HCT116 (cell line): ENCODE measurements at regions not wholly inside any gene's neighbourhood (a gene's known extent, or its start where the extent isn't known, plus 50 kb on each side); places are given as distances from the start of the nearest gene placed in this dataset.

Experiments used
- ATAC-seq: fragments of 200-7000 bp; cut with Tn5 transposase; 2 replicates; pipeline ENCODE4 v1.9.1; 2020; ENCODE audit warnings: mild to moderate bottlenecking, moderate library complexity
- BruUV-seq: library from RNA; stranded (reverse); fragments of 400-500 nt; replicated peaks from 2 replicates; lab custom pipeline; 2021; lab: Mats Ljungman, UMichigan
- CTCF ChIA-PET: fragments of 300-600 bp; sonication (Branson Sonifier 250); formaldehyde crosslinking; loops from one replicate; lab custom pipeline; 2021; ENCODE audit warnings: antibody characterized with exemption; lab: Charles Lee
- POLR2A ChIA-PET: fragments of 300-600, 350-600 bp; sonication (Branson Sonifier 250); formaldehyde crosslinking; loops from one replicate; lab custom pipeline; 2021; ENCODE audit warnings: antibody characterized with exemption; lab: Charles Lee
- RAD21 ChIA-PET, 2 experiments: fragments of 300-600 bp; sonication (Branson Sonifier 250); formaldehyde crosslinking; loops; one replicate each; lab custom pipeline; 2023; ENCODE audit warnings: low total read pairs in 2 of 2; ENCODE audit not compliant: uncharacterized antibody in 2 of 2, unreplicated experiment in 2 of 2, low non-redundant PET in 1 of 2; lab: Charles Lee
- DNase-seq: peaks from one replicate; pipeline ENCODE4 v3.0.0-alpha.2; 2010; ENCODE audit warnings: low read depth, low spot score
- H2AFZ ChIP-seq: fragments of 200-600 bp; shearing (Covaris generic), sonication (generic); 2 replicates; pipeline ENCODE4 v1.6.1; 2017; ENCODE audit warnings: low read depth, mixed run types, mixed read lengths, antibody characterized with exemption, low read length; ENCODE audit not compliant: poor library complexity, severe bottlenecking
- H3K27ac ChIP-seq: 2 replicates; pipeline ENCODE4 v1.5.1; 2012; ENCODE audit warnings: low read depth, low read length
- H3K27me3 ChIP-seq: fragments of 200-600 bp; sonication (generic); 2 replicates; pipeline ENCODE4 v1.6.1; 2016; ENCODE audit warnings: mixed run types, low read length, mixed read lengths; ENCODE audit not compliant: insufficient read depth
- H3K36me3 ChIP-seq, 2 experiments: fragments of 200-500 bp in 1 of 2; fragments of 200-600 bp in 1 of 2; sonication (Bioruptor generic) in 1 of 2; sonication (generic) in 1 of 2; 2 replicates each; pipeline versions ENCODE4 v1.5.1 to v1.6.1; 2014 to 2016; ENCODE audit warnings: low read length in 2 of 2, inconsistent platforms in 1 of 2, mixed read lengths in 1 of 2, mixed run types in 1 of 2; ENCODE audit not compliant: insufficient read depth in 2 of 2, control insufficient read depth in 1 of 2
- H3K4me1 ChIP-seq, 2 experiments: fragments of 200-600 bp in 1 of 2; sonication (generic) in 1 of 2; 2 replicates each; pipeline versions ENCODE4 v1.5.1 to v1.6.1; 2012 to 2017; ENCODE audit warnings: low read length in 2 of 2, inconsistent platforms in 1 of 2, mild to moderate bottlenecking in 1 of 2, mixed read lengths in 1 of 2, mixed run types in 1 of 2, moderate library complexity in 1 of 2; ENCODE audit not compliant: insufficient read depth in 2 of 2, control insufficient read depth in 1 of 2
- H3K4me2 ChIP-seq: fragments of 200-600 bp; sonication (generic); 2 replicates; pipeline ENCODE4 v1.6.1; 2017; ENCODE audit warnings: mixed run types, low read length, mixed read lengths
- H3K4me3 ChIP-seq, 2 experiments: fragments of 200-600 bp in 1 of 2; sonication (generic) in 1 of 2; replicated peaks in 1 of 2; 2 replicates each; pipeline ENCODE4 v1.5.1; 2011 to 2016; ENCODE audit warnings: low read length in 2 of 2, control low read depth in 1 of 2, low read depth in 1 of 2, mild to moderate bottlenecking in 1 of 2, mixed read lengths in 1 of 2, mixed run types in 1 of 2
- H3K79me2 ChIP-seq: fragments of 200-600 bp; sonication (generic); 2 replicates; pipeline ENCODE4 v1.6.1; 2017; ENCODE audit warnings: mild to moderate bottlenecking, mixed run types, low read length, moderate library complexity, mixed read lengths; ENCODE audit not compliant: insufficient read depth
- H3K9ac ChIP-seq: fragments of 200-600 bp; sonication (generic); 2 replicates; pipeline ENCODE4 v1.6.1; 2016; ENCODE audit warnings: low read length, mixed read lengths
- H3K9me2 ChIP-seq: fragments of 200-600 bp; sonication (generic), shearing (Covaris generic); 2 replicates; pipeline ENCODE4 v1.6.1; 2017; ENCODE audit warnings: mixed run types, mild to moderate bottlenecking, moderate library complexity; ENCODE audit not compliant: insufficient read depth
- H3K9me3 ChIP-seq, 2 experiments: fragments of 200-500 bp in 1 of 2; fragments of 200-600 bp in 1 of 2; sonication (Bioruptor generic) in 1 of 2; sonication (generic) in 1 of 2; 2 replicates each; pipeline ENCODE4 v1.6.1; 2014 to 2017; ENCODE audit warnings: low read length in 2 of 2, mixed read lengths in 2 of 2, inconsistent platforms in 1 of 2, low read depth in 1 of 2, mild to moderate bottlenecking in 1 of 2, mixed run types in 1 of 2, moderate library complexity in 1 of 2; ENCODE audit not compliant: control insufficient read depth in 1 of 2, insufficient read depth in 1 of 2
- H4K20me1 ChIP-seq: fragments of 200-600 bp; sonication (generic), shearing (Covaris generic); 2 replicates; pipeline ENCODE4 v1.6.1; 2017; ENCODE audit warnings: mixed run types, mild to moderate bottlenecking, moderate library complexity; ENCODE audit not compliant: insufficient read depth
- ATF3 ChIP-seq: IDR thresholded peaks from 2 replicates; pipeline ENCODE4 v1.6.1; 2012
- CBX3 ChIP-seq: IDR thresholded peaks from 2 replicates; pipeline ENCODE4 v1.6.1; 2012; ENCODE audit warnings: low read depth
- CTCF ChIP-seq, 3 experiments: fragments of 200-600 bp in 1 of 3; sonication (generic) in 1 of 3; IDR thresholded peaks in 2 of 3; conservative IDR thresholded peaks in 1 of 3; 2 replicates each; pipeline ENCODE4 v1.5.1; 2012 to 2017; ENCODE audit warnings: low read depth in 2 of 3, low read length in 2 of 3, antibody characterized with exemption in 1 of 3, borderline replicate concordance in 1 of 3, control low read depth in 1 of 3, mild to moderate bottlenecking in 1 of 3, mixed read lengths in 1 of 3, mixed run types in 1 of 3, moderate library complexity in 1 of 3; ENCODE audit not compliant: insufficient read depth in 1 of 3
- EGR1 ChIP-seq: IDR thresholded peaks from 2 replicates; pipeline ENCODE4 v1.6.1; 2012; ENCODE audit warnings: low read depth
- EZH2phosphoT487 ChIP-seq: fragments of 200-600 bp; IDR thresholded peaks from 2 replicates; pipeline ENCODE4 v1.6.1; 2018; ENCODE audit warnings: antibody characterized with exemption, borderline replicate concordance
- FOSL1 ChIP-seq: IDR thresholded peaks from 2 replicates; pipeline ENCODE4 v1.6.1; 2012; ENCODE audit warnings: low read depth
- JUND ChIP-seq: IDR thresholded peaks from 2 replicates; pipeline ENCODE4 v1.6.1; 2012
- MAX ChIP-seq: IDR thresholded peaks from 2 replicates; pipeline ENCODE4 v1.6.1; 2012
- POLR2A ChIP-seq: IDR thresholded peaks from 2 replicates; pipeline ENCODE4 v1.7.0; 2011; ENCODE audit warnings: borderline replicate concordance; ENCODE audit not compliant: insufficient read depth, insufficient read length; ENCODE audit errors: extremely low read depth
- POLR2AphosphoS5 ChIP-seq: IDR thresholded peaks from 2 replicates; pipeline ENCODE4 v1.6.1; 2011; ENCODE audit warnings: mild to moderate bottlenecking, low read depth, low read length, moderate library complexity
- RAD21 ChIP-seq: IDR thresholded peaks from 2 replicates; pipeline ENCODE4 v1.6.1; 2012; ENCODE audit warnings: low read depth, mild to moderate bottlenecking
- REST ChIP-seq: IDR thresholded peaks from 2 replicates; pipeline ENCODE4 v1.6.1; 2012; ENCODE audit warnings: low read depth
- SIN3A ChIP-seq: IDR thresholded peaks from 2 replicates; pipeline ENCODE4 v1.6.1; 2012; ENCODE audit warnings: low read depth
- SP1 ChIP-seq: IDR thresholded peaks from 2 replicates; pipeline ENCODE4 v1.6.1; 2012; ENCODE audit warnings: low read depth
- SRF ChIP-seq: IDR thresholded peaks from 2 replicates; pipeline ENCODE4 v1.6.1; 2012; ENCODE audit warnings: low read depth
- YY1 ChIP-seq: IDR thresholded peaks from 2 replicates; pipeline ENCODE4 v1.6.1; 2011; ENCODE audit warnings: low read length, low read depth, moderate library complexity, mild to moderate bottlenecking; ENCODE audit not compliant: insufficient replicate concordance; ENCODE audit errors: extremely low read depth
- ZBTB33 ChIP-seq: IDR thresholded peaks from 2 replicates; pipeline ENCODE4 v1.6.1; 2011; ENCODE audit warnings: mild to moderate bottlenecking, low read length, moderate library complexity; ENCODE audit not compliant: insufficient replicate concordance; ENCODE audit errors: extremely low read depth
- ZFX ChIP-seq: fragments of 450-650 bp; IDR thresholded peaks from 2 replicates; pipeline ENCODE4 v1.6.1; 2017
- ZNF274 ChIP-seq: fragments of 200-500 bp; sonication (Bioruptor generic); IDR thresholded peaks from 2 replicates; pipeline ENCODE4 v1.6.1; 2014; ENCODE audit warnings: mild to moderate bottlenecking, low read depth, low read length, inconsistent platforms
- intact Hi-C: fragments of 100-400 bp; cut with micrococcal nuclease; formaldehyde crosslinking; loops from 2 replicates; pipeline ENCODE4 v1.10.0; 2022

- Histone ChIP-seq H3K4me2 (no peak overlapping the region), H3K36me3 (no peaks in the 10 kb centered on the region), H3K9me3 (no peaks in the 10 kb centered on the region), H3K79me2 (no peaks in the 10 kb centered on the region), H3K9ac (no peak overlapping the region), H3K4me3 (no peak overlapping the region), H3K9me2 (no peaks in the 10 kb centered on the region), H4K20me1 (no peaks in the 10 kb centered on the region), H3K27me3 (no peaks in the 10 kb centered on the region), H3K4me1 (no peaks in the 10 kb centered on the region), H2AFZ (no peak overlapping the region), H3K27ac (no peak overlapping the region)
- CTCF ChIA-PET, result no interaction called here
- RAD21 ChIA-PET, result no interaction called here
- TF ChIP-seq ZBTB33, result no peak
- TF ChIP-seq SRF, result no peak
- no peak for TF ChIP-seq EZH2phosphoT487
- no peak for TF ChIP-seq MAX
- no peak for TF ChIP-seq CBX3
- no peak for TF ChIP-seq RAD21
- no peak for TF ChIP-seq SP1
- TF ChIP-seq SIN3A, result no peak
- no peak for TF ChIP-seq REST
- TF ChIP-seq POLR2AphosphoS5, result no peak
- no peak for TF ChIP-seq ATF3
- TF ChIP-seq ZFX, result no peak
- TF ChIP-seq YY1, result no peak
- no peak for TF ChIP-seq ZNF274
- no peak for TF ChIP-seq FOSL1
- no peak for TF ChIP-seq CTCF (IDR thresholded peaks at IDR 0.05 in 2 of 3, conservative IDR thresholded peaks at IDR 0.05 in 1 of 3; ENCODE audit: borderline replicate concordance in 1 of 3, insufficient read depth in 1 of 3, low read depth in 2 of 3, low read length in 2 of 3)
- TF ChIP-seq POLR2A, result no peak
- no peak for TF ChIP-seq EGR1
- no peak for TF ChIP-seq JUND
- BruUV-seq, result no TSS peak
- DNase-seq (no peak), ATAC-seq (no peak)
- POLR2A ChIA-PET, result no interaction called here
- intact Hi-C loops, result no loop called here
Measured at GRCh38 chr2:198645816-198646215, 811.9 kb downstream of the SATB2 start.
